ENCODE measurements at regions not wholly inside any gene's neighbourhood (a gene's known extent, or its start where the extent isn't known, plus 50 kb on each side); places are given as distances from the start of the nearest gene placed in this dataset.

- Histone ChIP-seq H3K4me3 (no peak overlapping the region), H3F3A (replicated peaks; ENCODE audit: low read depth) (no peaks in the 10 kb centered on the region), H3K79me2 (replicated peaks; ENCODE audit: insufficient read depth) (no peaks in the 10 kb centered on the region), H3K4me1 (ENCODE audit: insufficient read depth) (no peaks in the 10 kb centered on the region), H2AFZ (no peak overlapping the region), H3K9me2 (ENCODE audit: insufficient read depth) (no peaks in the 10 kb centered on the region), H4K20me1 (replicated peaks; ENCODE audit: insufficient read depth) (no peaks in the 10 kb centered on the region), H3K27me3 (ENCODE audit: insufficient read depth) (no peaks in the 10 kb centered on the region), H3K4me2 (no peak overlapping the region), H3K27ac (ENCODE audit: low read depth) (no peak overlapping the region), H3K36me3 (ENCODE audit: insufficient read depth) (no peaks in the 10 kb centered on the region)
- Mint-ChIP-seq H3K4me1 (no peaks in the 10 kb centered on the region; the same call in 2 of the 3 replicates), H3K9me3 (peaks cover 2% of the 10 kb centered on the region; the same call in 1 of the 3 replicates), H3K27me3 (ENCODE audit: insufficient read depth, low read depth, poor library complexity) (peaks cover 6% of the 10 kb centered on the region), H3K4me3 (no peak overlapping the region), H3K36me3 (ENCODE audit: low read depth) (no peaks in the 10 kb centered on the region), H3K27ac (no peak overlapping the region)
- DNase-seq (ENCODE audit: low spot score) (no peak), ATAC-seq (no peak)
- no peak for TF ChIP-seq ZNF331 (CRISPR knock-in tag; IDR thresholded peaks at IDR 0.05; ENCODE audit: low read depth)
- TF ChIP-seq REST (IDR thresholded peaks at IDR 0.05; ENCODE audit: unreplicated experiment), result no peak
- TF ChIP-seq CREB1 (CRISPR knock-in tag; IDR thresholded peaks at IDR 0.05; ENCODE audit: low read depth), result no peak
- no peak for TF ChIP-seq STAT1 (IDR thresholded peaks at IDR 0.05; ENCODE audit: unreplicated experiment)
- no peak for TF ChIP-seq POLR2AphosphoS5 (IDR thresholded peaks at IDR 0.05; ENCODE audit: low read depth)
- no peak for TF ChIP-seq CTCF (conservative IDR thresholded peaks at IDR 0.05; ENCODE audit: low read depth in 2 of 2)
- TF ChIP-seq EZH2phosphoT487 (IDR thresholded peaks at IDR 0.05; ENCODE audit: unreplicated experiment), result no peak
- no peak for TF ChIP-seq ETS1 (IDR thresholded peaks at IDR 0.05)
- no peak for TF ChIP-seq NANOG (IDR thresholded peaks at IDR 0.05; ENCODE audit: borderline replicate concordance)
- no peak for TF ChIP-seq JUNB (IDR thresholded peaks at IDR 0.05; ENCODE audit: unreplicated experiment)
- TF ChIP-seq, protein P1, sequence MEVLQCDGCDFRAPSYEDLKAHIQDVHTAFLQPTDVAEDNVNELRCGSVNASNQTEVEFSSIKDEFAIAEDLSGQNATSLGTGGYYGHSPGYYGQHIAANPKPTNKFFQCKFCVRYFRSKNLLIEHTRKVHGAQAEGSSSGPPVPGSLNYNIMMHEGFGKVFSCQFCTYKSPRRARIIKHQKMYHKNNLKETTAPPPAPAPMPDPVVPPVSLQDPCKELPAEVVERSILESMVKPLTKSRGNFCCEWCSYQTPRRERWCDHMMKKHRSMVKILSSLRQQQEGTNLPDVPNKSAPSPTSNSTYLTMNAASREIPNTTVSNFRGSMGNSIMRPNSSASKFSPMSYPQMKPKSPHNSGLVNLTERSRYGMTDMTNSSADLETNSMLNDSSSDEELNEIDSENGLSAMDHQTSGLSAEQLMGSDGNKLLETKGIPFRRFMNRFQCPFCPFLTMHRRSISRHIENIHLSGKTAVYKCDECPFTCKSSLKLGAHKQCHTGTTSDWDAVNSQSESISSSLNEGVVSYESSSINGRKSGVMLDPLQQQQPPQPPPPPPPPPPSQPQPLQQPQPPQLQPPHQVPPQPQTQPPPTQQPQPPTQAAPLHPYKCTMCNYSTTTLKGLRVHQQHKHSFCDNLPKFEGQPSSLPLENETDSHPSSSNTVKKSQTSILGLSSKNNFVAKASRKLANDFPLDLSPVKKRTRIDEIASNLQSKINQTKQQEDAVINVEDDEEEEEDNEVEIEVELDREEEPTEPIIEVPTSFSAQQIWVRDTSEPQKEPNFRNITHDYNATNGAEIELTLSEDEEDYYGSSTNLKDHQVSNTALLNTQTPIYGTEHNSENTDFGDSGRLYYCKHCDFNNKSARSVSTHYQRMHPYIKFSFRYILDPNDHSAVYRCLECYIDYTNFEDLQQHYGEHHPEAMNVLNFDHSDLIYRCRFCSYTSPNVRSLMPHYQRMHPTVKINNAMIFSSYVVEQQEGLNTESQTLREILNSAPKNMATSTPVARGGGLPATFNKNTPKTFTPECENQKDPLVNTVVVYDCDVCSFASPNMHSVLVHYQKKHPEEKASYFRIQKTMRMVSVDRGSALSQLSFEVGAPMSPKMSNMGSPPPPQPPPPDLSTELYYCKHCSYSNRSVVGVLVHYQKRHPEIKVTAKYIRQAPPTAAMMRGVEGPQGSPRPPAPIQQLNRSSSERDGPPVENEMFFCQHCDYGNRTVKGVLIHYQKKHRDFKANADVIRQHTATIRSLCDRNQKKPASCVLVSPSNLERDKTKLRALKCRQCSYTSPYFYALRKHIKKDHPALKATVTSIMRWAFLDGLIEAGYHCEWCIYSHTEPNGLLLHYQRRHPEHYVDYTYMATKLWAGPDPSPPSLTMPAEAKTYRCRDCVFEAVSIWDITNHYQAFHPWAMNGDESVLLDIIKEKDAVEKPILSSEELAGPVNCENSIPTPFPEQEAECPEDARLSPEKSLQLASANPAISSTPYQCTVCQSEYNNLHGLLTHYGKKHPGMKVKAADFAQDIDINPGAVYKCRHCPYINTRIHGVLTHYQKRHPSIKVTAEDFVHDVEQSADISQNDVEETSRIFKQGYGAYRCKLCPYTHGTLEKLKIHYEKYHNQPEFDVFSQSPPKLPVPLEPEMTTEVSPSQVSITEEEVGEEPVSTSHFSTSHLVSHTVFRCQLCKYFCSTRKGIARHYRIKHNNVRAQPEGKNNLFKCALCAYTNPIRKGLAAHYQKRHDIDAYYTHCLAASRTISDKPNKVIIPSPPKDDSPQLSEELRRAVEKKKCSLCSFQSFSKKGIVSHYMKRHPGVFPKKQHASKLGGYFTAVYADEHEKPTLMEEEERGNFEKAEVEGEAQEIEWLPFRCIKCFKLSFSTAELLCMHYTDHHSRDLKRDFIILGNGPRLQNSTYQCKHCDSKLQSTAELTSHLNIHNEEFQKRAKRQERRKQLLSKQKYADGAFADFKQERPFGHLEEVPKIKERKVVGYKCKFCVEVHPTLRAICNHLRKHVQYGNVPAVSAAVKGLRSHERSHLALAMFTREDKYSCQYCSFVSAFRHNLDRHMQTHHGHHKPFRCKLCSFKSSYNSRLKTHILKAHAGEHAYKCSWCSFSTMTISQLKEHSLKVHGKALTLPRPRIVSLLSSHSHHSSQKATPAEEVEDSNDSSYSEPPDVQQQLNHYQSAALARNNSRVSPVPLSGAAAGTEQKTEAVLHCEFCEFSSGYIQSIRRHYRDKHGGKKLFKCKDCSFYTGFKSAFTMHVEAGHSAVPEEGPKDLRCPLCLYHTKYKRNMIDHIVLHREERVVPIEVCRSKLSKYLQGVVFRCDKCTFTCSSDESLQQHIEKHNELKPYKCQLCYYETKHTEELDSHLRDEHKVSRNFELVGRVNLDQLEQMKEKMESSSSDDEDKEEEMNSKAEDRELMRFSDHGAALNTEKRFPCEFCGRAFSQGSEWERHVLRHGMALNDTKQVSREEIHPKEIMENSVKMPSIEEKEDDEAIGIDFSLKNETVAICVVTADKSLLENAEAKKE (CRISPR knock-in tag; IDR thresholded peaks at IDR 0.05), result no peak
- no peak for TF ChIP-seq EZH2 (IDR thresholded peaks at IDR 0.05; ENCODE audit: low read depth, unreplicated experiment)
- no peak for TF ChIP-seq ZNF114 (CRISPR knock-in tag; IDR thresholded peaks at IDR 0.05)
These were observed 101.8 kb upstream of the MYCN start for GRCh38 chr2:15838481-15839090.

Data from GM23338 (cell line).